NCI-H748 (cell line): ENCODE measurements at regions not wholly inside any gene's neighbourhood (a gene's known extent, or its start where the extent isn't known, plus 50 kb on each side); places are given as distances from the start of the nearest gene placed in this dataset.

Experiments used
- DNase-seq: peaks from one replicate; lab custom pipeline; 2025; ENCODE audit not compliant: unreplicated experiment; lab: John Stamatoyannopoulos, UW

DNA sequence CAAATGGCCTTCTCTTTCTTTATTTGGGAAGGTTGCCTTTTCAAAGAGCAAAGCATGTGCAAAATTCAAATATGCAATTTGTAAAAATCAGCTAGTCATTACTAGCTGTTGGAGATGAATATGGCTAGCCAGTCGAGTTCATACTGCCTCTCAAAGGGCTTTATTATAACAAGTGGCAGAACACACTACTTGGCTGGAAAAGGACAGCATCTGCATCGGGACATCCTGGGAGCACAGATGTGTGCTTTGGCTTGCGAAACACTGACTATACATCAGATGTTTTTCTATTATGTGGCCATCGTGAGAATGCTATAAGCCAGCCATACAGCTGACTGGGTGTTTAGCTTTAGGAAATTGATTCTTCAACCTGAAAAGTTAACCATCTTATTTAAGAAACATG is 424.2 kb downstream of the KCTD12 start:
- no peak for DNase-seq

- no peak for DNase-seq
These were observed 424.7 kb downstream of the KCTD12 start for GRCh38 chr13:76461484-76461883.

- no peak for DNase-seq
These were observed 426.3 kb downstream of the KCTD12 start for GRCh38 chr13:76459863-76460262.

GRCh38 chr13:76455960-76456359 is 430.2 kb downstream of the KCTD12 start:
- no peak for DNase-seq

GRCh38 chr13:76454991-76455390 is 431.2 kb downstream of the KCTD12 start:
- DNase-seq = no peak

DNA sequence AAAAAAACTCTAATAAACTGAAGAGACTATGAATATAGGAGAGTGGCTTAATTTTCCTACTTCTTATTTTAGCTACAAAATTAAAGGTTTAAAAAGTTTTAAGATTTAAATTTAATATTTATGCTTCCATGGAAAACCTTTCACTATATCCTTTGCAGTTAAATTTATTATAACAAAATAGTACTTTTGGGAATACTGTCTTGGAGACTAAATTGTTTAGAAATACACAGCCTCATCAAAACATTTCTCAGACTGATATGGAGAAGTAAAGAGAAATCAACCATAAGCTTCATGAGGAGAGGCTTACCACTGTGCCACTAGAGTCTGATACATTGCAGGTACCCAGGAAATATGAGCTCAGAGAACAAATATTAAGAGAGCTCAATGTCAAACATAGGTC is 436.5 kb downstream of the KCTD12 start:
- peak; percentile 25 for DNase-seq

DNA sequence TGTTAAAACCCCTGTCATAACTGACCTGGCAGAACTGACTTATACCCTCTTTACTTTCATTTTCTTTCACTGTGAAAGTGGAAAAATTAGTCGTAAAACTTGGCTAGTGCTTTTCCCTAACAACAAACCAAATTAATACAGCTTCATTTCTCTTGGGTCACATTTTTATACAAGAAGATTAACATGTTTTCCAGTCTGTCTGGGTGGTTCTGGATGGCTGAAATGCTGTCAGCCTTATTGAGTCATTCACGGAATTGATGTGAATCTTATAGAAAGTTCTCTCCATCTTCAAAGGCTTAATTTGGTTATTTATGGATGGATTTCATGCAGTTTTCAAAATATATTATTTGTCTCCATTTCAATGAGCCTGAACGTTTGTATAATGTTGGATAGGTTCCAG is 440.0 kb downstream of the KCTD12 start:
- no peak for DNase-seq

- no peak for DNase-seq
These were observed 445.6 kb downstream of the KCTD12 start for GRCh38 chr13:76440568-76440967.

DNA sequence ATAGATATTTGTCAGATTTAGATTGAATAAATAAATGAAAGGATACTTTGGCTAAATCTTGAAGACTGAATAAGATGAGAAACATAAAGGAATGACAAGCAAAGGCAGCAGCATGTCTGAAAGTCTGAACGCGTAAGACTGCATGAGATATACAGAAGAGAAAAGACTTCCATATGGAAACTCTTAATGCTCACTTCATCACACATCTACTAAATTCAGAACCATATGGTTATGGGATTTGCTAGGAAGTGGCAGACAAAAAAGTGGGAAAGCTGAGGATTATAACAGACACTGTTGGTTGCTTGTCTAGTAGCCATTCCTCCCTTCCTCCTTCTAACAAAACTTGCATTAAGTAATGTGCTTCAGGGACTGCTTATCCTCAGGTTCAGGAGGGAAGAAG is 446.7 kb downstream of the KCTD12 start:
- no peak for DNase-seq

- no peak for DNase-seq
These were observed 448.2 kb downstream of the KCTD12 start for GRCh38 chr13:76438050-76438449.

- DNase-seq = no peak
These were observed 460.3 kb downstream of the KCTD12 start for GRCh38 chr13:76425935-76426334.

DNA sequence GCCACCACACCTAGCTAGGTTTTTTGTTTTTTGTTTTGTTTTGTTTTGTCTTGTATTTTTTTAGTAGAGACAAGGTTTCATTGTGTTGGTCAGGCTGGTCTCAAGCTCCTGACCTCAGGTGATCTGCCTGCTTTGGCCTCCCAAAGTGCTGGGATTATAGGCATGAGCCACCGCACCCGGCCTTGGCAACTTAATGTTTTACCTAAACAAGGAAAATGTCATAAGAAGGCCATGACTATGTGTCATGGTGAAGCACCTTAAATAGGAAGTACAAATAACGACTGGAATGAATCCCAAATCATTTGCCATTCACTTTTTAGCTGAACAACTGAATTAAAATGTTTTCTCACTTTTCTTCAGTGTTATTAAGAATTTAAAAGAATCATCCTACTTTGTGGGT is 465.2 kb downstream of the KCTD12 start:
- no peak for DNase-seq

DNA sequence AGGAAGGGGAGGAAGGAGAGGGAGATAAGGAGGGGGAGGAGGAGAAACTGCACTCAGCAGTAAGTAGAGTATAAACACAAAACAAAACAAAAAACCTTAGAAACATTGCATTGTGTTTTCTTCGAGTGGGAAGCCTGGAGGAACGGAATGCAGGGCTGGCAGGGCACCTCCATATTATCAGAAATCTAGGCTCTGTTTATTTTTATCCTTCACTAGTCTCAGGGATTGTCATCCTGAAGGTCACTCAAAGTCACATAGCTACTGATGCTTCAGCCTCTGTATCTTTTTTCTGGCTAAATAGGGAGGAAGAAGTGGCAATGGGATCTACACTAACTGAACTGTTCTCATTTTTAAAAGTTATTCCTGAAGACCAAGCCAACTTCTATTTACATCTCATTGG is 467.8 kb downstream of the KCTD12 start:
- DNase-seq = no peak

GRCh38 chr13:76414320-76414719 is 471.9 kb downstream of the KCTD12 start:
- DNase-seq = no peak

GRCh38 chr13:76406243-76406642 is 480.0 kb downstream of the KCTD12 start:
- no peak for DNase-seq

- DNase-seq = no peak
These were observed 487.8 kb downstream of the KCTD12 start for GRCh38 chr13:76398425-76398824.

DNA sequence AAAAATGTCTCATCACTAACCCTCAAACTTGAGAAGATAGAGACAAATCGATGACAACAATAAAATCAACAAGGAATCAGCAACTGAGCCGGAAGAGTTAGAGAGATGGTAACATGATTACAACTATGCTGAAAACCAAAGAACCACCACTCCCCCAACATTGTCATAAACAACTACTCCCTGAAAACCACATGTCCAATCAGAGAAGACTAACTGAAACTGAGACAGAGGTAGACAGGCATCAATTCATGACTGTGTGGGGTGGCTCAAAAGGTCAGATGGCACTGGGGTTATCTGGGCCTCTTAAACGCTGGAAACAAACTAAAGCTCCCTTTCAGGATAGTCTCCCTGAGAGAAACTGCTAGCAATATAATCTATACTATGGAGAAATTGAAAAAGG is 488.8 kb downstream of the KCTD12 start:
- no peak for DNase-seq

- DNase-seq = no peak
These were observed 496.9 kb downstream of the KCTD12 start for GRCh38 chr13:76389321-76389720.

GRCh38 chr13:76387566-76387965 is 498.6 kb downstream of the KCTD12 start:
- DNase-seq = no peak

DNA sequence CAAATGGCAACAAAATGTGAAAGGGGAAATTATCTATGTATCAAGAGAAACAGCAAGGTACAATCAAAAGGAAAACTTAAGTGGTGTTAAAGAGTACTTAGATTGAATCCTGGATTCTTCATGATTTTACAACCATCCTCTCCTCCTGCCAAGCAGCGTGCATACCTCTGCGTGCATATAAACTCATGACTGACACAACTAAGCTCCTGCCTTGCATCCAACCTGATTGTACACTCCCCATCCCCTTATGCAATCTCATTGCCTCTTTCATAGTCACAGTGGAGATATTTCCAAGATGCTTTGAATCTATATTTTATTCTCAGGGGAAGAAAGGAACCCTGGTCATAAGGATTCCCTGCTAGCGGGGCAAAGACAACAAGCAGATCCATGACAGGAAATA is 499.9 kb downstream of the KCTD12 start:
- no peak for DNase-seq

- no peak for DNase-seq
These were observed 500.6 kb downstream of the KCTD12 start for GRCh38 chr13:76385586-76385985.

GRCh38 chr13:76383676-76384461 is 502.3 kb downstream of the KCTD12 start:
- DNase-seq = no peak

DNA sequence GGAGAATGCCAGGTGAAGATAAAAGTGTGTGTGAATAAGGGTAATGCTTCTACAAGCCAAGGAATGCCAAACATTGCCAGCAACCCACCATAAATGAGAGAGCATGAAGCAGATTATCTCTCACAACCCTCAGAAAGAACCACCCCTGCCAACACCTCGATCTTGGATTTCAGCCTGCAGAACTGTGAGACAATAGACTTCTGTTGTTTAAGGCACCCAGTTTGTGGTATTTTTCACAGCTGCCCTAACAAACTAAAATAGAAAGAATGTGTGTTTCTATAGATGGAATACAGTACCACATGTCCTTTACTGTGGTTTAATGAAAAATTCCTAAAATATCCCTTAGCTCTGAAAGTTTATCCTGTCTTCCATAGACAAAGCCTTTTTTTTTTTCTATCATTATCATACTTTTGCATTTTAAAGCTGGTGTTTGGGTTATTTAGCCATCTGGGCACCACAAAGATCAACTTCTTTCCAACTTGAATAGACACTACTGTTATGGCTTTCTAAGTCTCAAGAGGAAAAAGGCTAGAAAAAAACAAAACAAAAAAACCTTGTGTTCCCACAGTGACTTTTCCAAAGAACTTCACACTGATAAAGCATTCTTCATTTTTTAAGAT is 505.6 kb downstream of the KCTD12 start:
- no peak for DNase-seq
